H1 (cell line): ENCODE measurements at regions not wholly inside any gene's neighbourhood (a gene's known extent, or its start where the extent isn't known, plus 50 kb on each side); places are given as distances from the start of the nearest gene placed in this dataset.

Experiments
- ASH2L ChIP-seq: fragments of 200-600, 300-600 bp; sonication (generic); IDR thresholded peaks from one replicate; pipeline ENCODE4 v1.7.1; 2017; ENCODE audit warnings: low read length
- CREB1 ChIP-seq: IDR thresholded peaks from 2 replicates; pipeline ENCODE4 v1.6.1; 2012; ENCODE audit warnings: inconsistent platforms
- EZH2 ChIP-seq: fragments of 200-600 bp; sonication (generic); IDR thresholded peaks from 2 replicates; pipeline ENCODE4 v1.7.1; 2012; ENCODE audit warnings: low read depth, mild to moderate bottlenecking, moderate library complexity, low read length, inconsistent platforms; ENCODE audit not compliant: severe bottlenecking
- KDM4A ChIP-seq: IDR thresholded peaks from one replicate; pipeline ENCODE4 v1.7.1; 2012; ENCODE audit warnings: low read depth, mild to moderate bottlenecking, moderate library complexity, low read length, inconsistent platforms; ENCODE audit not compliant: severe bottlenecking
- MAX ChIP-seq: IDR thresholded peaks from 2 replicates; pipeline ENCODE4 v1.6.1; 2012; ENCODE audit warnings: inconsistent platforms
- POLR2A ChIP-seq, 2 experiments: IDR thresholded peaks; 1 replicate in 1 of 2; 2 replicates in 1 of 2; pipeline ENCODE4 v1.6.1; 2011; ENCODE audit warnings: low read depth in 2 of 2, low read length in 2 of 2, mild to moderate bottlenecking in 2 of 2; ENCODE audit errors: control extremely low read depth in 1 of 2
- RBBP5 ChIP-seq: IDR thresholded peaks from 2 replicates; pipeline ENCODE4 v1.7.1; 2012; ENCODE audit warnings: low read depth, mild to moderate bottlenecking, inconsistent platforms, low read length, moderate library complexity, borderline replicate concordance
- SRF ChIP-seq: IDR thresholded peaks from 2 replicates; pipeline ENCODE4 v1.6.1; 2011; ENCODE audit warnings: mild to moderate bottlenecking, low read depth, low read length, moderate library complexity
- TEAD4 ChIP-seq: IDR thresholded peaks from 2 replicates; pipeline ENCODE4 v1.6.1; 2012; ENCODE audit warnings: low read depth, low read length, inconsistent platforms, mixed read lengths
- TF ChIP-seq, protein P1 (sequence below), 3 experiments: IDR thresholded peaks; 1 replicate in 2 of 3; 2 replicates in 1 of 3; pipeline versions ENCODE4 v1.5.1 to v1.6.1; 2011; ENCODE audit warnings: low read length in 3 of 3, mild to moderate bottlenecking in 3 of 3, inconsistent platforms in 2 of 3, low read depth in 1 of 3, moderate library complexity in 1 of 3; ENCODE audit not compliant: insufficient read depth in 1 of 3; ENCODE audit errors: control extremely low read depth in 1 of 3

GRCh38 chr13:90232291-90232690, 1115.2 kb upstream of the MIR17HG start:
- TF ChIP-seq POLR2A (IDR thresholded peaks at IDR 0.05; ENCODE audit: control extremely low read depth in 1 of 2, low read depth in 2 of 2, low read length in 2 of 2) (no peak), KDM4A (no peak), CREB1 (no peak), MAX (no peak), TEAD4 (peak; percentile 29; the same call in 1 of the 2 replicates), ASH2L (no peak), EZH2 (no peak), RBBP5 (no peak), SRF (no peak)
- TF ChIP-seq, protein P1, sequence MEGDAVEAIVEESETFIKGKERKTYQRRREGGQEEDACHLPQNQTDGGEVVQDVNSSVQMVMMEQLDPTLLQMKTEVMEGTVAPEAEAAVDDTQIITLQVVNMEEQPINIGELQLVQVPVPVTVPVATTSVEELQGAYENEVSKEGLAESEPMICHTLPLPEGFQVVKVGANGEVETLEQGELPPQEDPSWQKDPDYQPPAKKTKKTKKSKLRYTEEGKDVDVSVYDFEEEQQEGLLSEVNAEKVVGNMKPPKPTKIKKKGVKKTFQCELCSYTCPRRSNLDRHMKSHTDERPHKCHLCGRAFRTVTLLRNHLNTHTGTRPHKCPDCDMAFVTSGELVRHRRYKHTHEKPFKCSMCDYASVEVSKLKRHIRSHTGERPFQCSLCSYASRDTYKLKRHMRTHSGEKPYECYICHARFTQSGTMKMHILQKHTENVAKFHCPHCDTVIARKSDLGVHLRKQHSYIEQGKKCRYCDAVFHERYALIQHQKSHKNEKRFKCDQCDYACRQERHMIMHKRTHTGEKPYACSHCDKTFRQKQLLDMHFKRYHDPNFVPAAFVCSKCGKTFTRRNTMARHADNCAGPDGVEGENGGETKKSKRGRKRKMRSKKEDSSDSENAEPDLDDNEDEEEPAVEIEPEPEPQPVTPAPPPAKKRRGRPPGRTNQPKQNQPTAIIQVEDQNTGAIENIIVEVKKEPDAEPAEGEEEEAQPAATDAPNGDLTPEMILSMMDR (IDR thresholded peaks at IDR 0.05; ENCODE audit: control extremely low read depth in 1 of 3, insufficient read depth in 1 of 3, low read depth in 1 of 3, low read length in 3 of 3): no peak
